Stomach (tissue), 6 donors: ENCODE measurements at regions not wholly inside any gene's neighbourhood (a gene's known extent, or its start where the extent isn't known, plus 50 kb on each side); places are given as distances from the start of the nearest gene placed in this dataset.

Experiments
- DNase-seq, 2 donors: peaks; one replicate each; pipeline versions ENCODE4 v3.0.0 to v3.0.0-alpha.2; 2013 to 2019
- H3K27ac ChIP-seq, 5 donors: fragments of 200-600 bp in 4 of 5; sonication (generic) in 4 of 5; one replicate each; pipeline ENCODE4 v1.5.1; 2013 to 2019; ENCODE audit warnings: mild to moderate bottlenecking in 1 of 5, moderate library complexity in 1 of 5
- H3K27me3 ChIP-seq, 3 donors: fragments of 200-600 bp; sonication (generic); one replicate each; pipeline ENCODE4 v1.5.1; 2017 to 2019; ENCODE audit warnings: mixed run types in 1 of 3
- H3K36me3 ChIP-seq, 4 donors: fragments of 200-600 bp; sonication (generic); 1 replicate in 3 of 4; 2 replicates in 1 of 4; pipeline ENCODE4 v1.5.1; 2016 to 2019
- H3K4me1 ChIP-seq, 4 donors: fragments of 200-600 bp; sonication (generic); one replicate each; pipeline ENCODE4 v1.5.1; 2016 to 2019
- H3K4me3 ChIP-seq, 4 donors: fragments of 200-600 bp; sonication (generic) in 3 of 4; one replicate each; pipeline ENCODE4 v1.5.1; 2016 to 2019; ENCODE audit warnings: mild to moderate bottlenecking in 1 of 4
- H3K9me3 ChIP-seq, 4 donors: fragments of 200-600 bp; sonication (generic); one replicate each; pipeline ENCODE4 v1.5.1; 2016 to 2019
- CTCF ChIP-seq, 7 experiments: fragments of 450-650 bp in 4 of 7; fragments of 200-600 bp in 3 of 7; sonication (generic) in 3 of 7; IDR thresholded peaks; one replicate each; pipeline ENCODE4 v1.5.1; 2016 to 2019; ENCODE audit warnings: antibody characterized with exemption in 7 of 7, control low read depth in 2 of 7, mild to moderate bottlenecking in 1 of 7
- EP300 ChIP-seq: sonication (generic); formaldehyde crosslinking; IDR thresholded peaks from one replicate; pipeline ENCODE4 v1.6.1; 2017; ENCODE audit warnings: antibody characterized with exemption
- POLR2A ChIP-seq, 4 donors: fragments of 450-650 bp; IDR thresholded peaks; one replicate each; pipeline ENCODE4 v1.6.1; 2016; ENCODE audit warnings: antibody characterized with exemption in 4 of 4, control low read depth in 2 of 4, mild to moderate bottlenecking in 1 of 4, moderate library complexity in 1 of 4
- POLR2AphosphoS5 ChIP-seq, 3 donors: sonication (generic); formaldehyde crosslinking; IDR thresholded peaks; one replicate each; pipeline ENCODE4 v1.6.1; 2016; ENCODE audit warnings: antibody characterized with exemption in 3 of 3
- intact Hi-C: fragments of 100-400 bp; cut with DNase I; formaldehyde crosslinking; loops from one replicate; pipeline ENCODE4 v1.15.1; 2023; ENCODE audit warnings: low total_unique reads
- donor health status: Bipolar disorder and iron deficiency.

GRCh38 chr6:114897536-114897935 lies 554.7 kb upstream of the HS3ST5 start:
- intact Hi-C loops, result no loop called here

GRCh38 chr6:114892211-114892610 lies 549.4 kb upstream of the HS3ST5 start:
- TF ChIP-seq CTCF (IDR thresholded peaks at IDR 0.05) (no peak), POLR2A (IDR thresholded peaks at IDR 0.05) (no peak), EP300 (no peak), POLR2AphosphoS5 (IDR thresholded peaks at IDR 0.05) (no peak)
- no peak for DNase-seq
- Histone ChIP-seq H3K4me1 (no peaks in the 10 kb centered on the region), H3K9me3 (no peaks in the 10 kb centered on the region), H3K36me3 (no peaks in the 10 kb centered on the region), H3K27me3 (no peaks in the 10 kb centered on the region), H3K27ac (no peak overlapping the region), H3K4me3 (no peak overlapping the region)
- intact Hi-C loops, result no loop called here

More at GRCh38 chr6:114897536-114897935, 554.7 kb upstream of the HS3ST5 start:
- no peak for DNase-seq
- Histone ChIP-seq H3K27me3 (no peaks in the 10 kb centered on the region), H3K36me3 (no peaks in the 10 kb centered on the region), H3K27ac (no peak overlapping the region), H3K4me3 (no peak overlapping the region), H3K4me1 (no peaks in the 10 kb centered on the region), H3K9me3 (peaks cover 0 to 7% (median 2%) of the 10 kb centered on the region in 4 donors)
- TF ChIP-seq EP300, result no peak
- TF ChIP-seq POLR2A (IDR thresholded peaks at IDR 0.05), result no peak
- no peak for TF ChIP-seq POLR2AphosphoS5 (IDR thresholded peaks at IDR 0.05)
- TF ChIP-seq CTCF (IDR thresholded peaks at IDR 0.05), result no peak

GRCh38 chr6:114888241-114888640 lies 545.4 kb upstream of the HS3ST5 start:
- no peaks in the 10 kb centered on the region for H3K4me1 ChIP-seq
- TF ChIP-seq POLR2AphosphoS5 (IDR thresholded peaks at IDR 0.05) (no peak), CTCF (IDR thresholded peaks at IDR 0.05) (no peak), POLR2A (IDR thresholded peaks at IDR 0.05) (no peak), EP300 (no peak)
- H3K4me3 ChIP-seq, result no peak overlapping the region
- no peak overlapping the region for H3K27ac ChIP-seq
- peak in 1 of 2 donors; percentile 14 for DNase-seq
- no peaks in the 10 kb centered on the region for H3K36me3 ChIP-seq
- intact Hi-C loops, result no loop called here
- H3K27me3 ChIP-seq, result no peaks in the 10 kb centered on the region
- no peaks in the 10 kb centered on the region for H3K9me3 ChIP-seq

- H3K4me3 ChIP-seq, result no peak overlapping the region
- no peaks in the 10 kb centered on the region for H3K4me1 ChIP-seq
- no peak for TF ChIP-seq POLR2A (IDR thresholded peaks at IDR 0.05)
- TF ChIP-seq CTCF (IDR thresholded peaks at IDR 0.05), result no peak
- DNase-seq, result no peak
- no peaks in the 10 kb centered on the region for H3K36me3 ChIP-seq
- H3K27ac ChIP-seq, result no peak overlapping the region
- intact Hi-C loops, result no loop called here
- H3K27me3 ChIP-seq, result no peaks in the 10 kb centered on the region
- no peaks in the 10 kb centered on the region for H3K9me3 ChIP-seq
These were observed 544.0 kb upstream of the HS3ST5 start for GRCh38 chr6:114886670-114887436.
